ENCODE measurements at regions not wholly inside any gene's neighbourhood (a gene's known extent, or its start where the extent isn't known, plus 50 kb on each side); places are given as distances from the start of the nearest gene placed in this dataset.

DNA sequence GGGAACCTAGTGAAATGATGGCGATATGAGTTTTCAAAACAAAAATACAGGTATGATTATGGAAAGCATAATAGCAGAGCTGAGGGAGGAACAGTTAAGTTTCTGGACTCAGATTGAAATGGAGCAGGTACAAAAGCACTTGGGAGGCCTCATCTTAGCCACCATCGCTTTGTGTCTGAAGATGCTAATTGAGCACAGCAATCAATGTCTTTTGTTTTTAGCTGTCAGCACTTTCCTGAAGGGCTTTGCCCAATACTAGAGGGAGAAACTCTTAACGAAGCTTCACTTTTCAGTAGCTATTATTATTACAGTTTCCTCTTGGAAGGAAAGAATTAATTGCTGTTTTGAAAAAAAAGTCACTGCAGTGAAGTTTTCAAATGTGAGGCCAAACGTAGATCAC is 348.7 kb downstream of the RWDD3 start:
- Histone ChIP-seq H3K27ac (no peak overlapping the region), H3K27me3 (no peaks in the 10 kb centered on the region), H3K4me3 (no peak overlapping the region), H3K36me3 (no peaks in the 10 kb centered on the region), H3K9me3 (no peaks in the 10 kb centered on the region), H3K4me1 (peaks cover 0 to 9% (median 7%) of the 10 kb centered on the region in 3 donors)
- TF ChIP-seq, protein P1, sequence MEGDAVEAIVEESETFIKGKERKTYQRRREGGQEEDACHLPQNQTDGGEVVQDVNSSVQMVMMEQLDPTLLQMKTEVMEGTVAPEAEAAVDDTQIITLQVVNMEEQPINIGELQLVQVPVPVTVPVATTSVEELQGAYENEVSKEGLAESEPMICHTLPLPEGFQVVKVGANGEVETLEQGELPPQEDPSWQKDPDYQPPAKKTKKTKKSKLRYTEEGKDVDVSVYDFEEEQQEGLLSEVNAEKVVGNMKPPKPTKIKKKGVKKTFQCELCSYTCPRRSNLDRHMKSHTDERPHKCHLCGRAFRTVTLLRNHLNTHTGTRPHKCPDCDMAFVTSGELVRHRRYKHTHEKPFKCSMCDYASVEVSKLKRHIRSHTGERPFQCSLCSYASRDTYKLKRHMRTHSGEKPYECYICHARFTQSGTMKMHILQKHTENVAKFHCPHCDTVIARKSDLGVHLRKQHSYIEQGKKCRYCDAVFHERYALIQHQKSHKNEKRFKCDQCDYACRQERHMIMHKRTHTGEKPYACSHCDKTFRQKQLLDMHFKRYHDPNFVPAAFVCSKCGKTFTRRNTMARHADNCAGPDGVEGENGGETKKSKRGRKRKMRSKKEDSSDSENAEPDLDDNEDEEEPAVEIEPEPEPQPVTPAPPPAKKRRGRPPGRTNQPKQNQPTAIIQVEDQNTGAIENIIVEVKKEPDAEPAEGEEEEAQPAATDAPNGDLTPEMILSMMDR (IDR thresholded peaks at IDR 0.05) = no peak
- no peak for TF ChIP-seq POLR2A (IDR thresholded peaks at IDR 0.05)
- intact Hi-C loops (cut with DNase I) = no loop called here
- no peak for DNase-seq
- 78% methylated on average over 4 of the region's 4 CpGs for WGBS, 2 donors

DNA sequence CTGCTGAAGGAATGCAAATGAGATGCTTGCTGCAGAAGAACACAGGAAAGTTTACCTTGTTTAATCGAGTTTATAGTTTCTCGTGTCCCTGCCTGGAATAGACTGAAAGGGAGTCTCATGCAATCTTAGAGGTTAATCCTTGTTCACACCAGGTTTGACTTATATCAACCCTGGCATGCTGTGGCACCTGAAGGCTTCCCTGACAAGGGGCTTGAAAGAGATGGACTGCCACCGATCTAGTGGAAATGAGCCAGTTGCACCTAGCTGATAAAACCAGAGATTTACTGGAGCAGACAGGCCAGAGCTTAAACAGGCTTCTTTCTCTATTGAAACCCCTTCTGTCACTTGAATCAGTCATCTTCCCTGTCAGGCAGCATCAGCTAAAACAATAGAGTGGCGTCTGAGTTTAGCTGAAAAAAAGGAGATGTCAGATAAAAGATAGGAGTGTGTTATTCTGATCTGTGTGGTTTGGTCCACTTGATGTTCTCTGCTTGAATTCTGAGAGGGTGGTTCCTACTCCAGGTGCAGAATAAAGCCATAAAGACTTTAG is 349.7 kb downstream of the RWDD3 start:
- H3K27ac ChIP-seq = no peak overlapping the region
- H3K36me3 ChIP-seq = no peaks in the 10 kb centered on the region
- no peak for DNase-seq
- H3K4me1 ChIP-seq = peaks cover 0 to 6% (median 2%) of the 10 kb centered on the region in 3 donors
- no peaks in the 10 kb centered on the region for H3K9me3 ChIP-seq
- H3K4me3 ChIP-seq = no peak overlapping the region
- TF ChIP-seq, protein P1 (IDR thresholded peaks at IDR 0.05) = no peak
- 63 to 72% methylated on average over 4 of the region's 4 CpGs for WGBS, 2 donors
- intact Hi-C loops (cut with DNase I) = no loop called here
- no peaks in the 10 kb centered on the region for H3K27me3 ChIP-seq

DNA sequence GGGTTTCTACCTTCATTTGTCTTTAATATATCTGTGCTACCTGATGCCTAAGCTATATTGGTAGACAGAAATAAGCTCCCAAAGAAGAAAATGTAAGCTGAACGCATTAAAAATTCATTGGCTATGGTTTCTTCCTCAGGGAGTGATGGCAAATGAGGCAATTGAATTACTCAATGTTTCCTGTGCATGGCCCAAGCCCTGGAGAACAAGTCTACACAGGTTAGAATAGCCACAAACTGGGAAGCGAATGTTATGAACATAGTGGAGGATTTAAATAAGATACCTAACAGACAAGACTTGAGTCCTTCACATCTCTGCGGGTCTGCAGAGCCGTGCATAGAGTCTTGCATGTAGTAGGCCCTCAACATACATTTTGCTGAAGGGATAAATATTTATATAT is 350.3 kb downstream of the RWDD3 start:
- intact Hi-C loops (cut with DNase I) = no loop called here
- no peak for DNase-seq
- no peak overlapping the region for H3K4me3 ChIP-seq
- no peak for TF ChIP-seq POLR2A (IDR thresholded peaks at IDR 0.05)
- TF ChIP-seq, protein P1 (IDR thresholded peaks at IDR 0.05) = no peak
- H3K4me1 ChIP-seq = peaks cover 0 to 3% (median 0%) of the 10 kb centered on the region in 3 donors
- no peaks in the 10 kb centered on the region for H3K27me3 ChIP-seq
- no peak overlapping the region for H3K27ac ChIP-seq
- H3K9me3 ChIP-seq = no peaks in the 10 kb centered on the region
- 41 to 47% methylated on average over 4 of the region's 4 CpGs for WGBS, 2 donors
- H3K36me3 ChIP-seq = no peaks in the 10 kb centered on the region

DNA sequence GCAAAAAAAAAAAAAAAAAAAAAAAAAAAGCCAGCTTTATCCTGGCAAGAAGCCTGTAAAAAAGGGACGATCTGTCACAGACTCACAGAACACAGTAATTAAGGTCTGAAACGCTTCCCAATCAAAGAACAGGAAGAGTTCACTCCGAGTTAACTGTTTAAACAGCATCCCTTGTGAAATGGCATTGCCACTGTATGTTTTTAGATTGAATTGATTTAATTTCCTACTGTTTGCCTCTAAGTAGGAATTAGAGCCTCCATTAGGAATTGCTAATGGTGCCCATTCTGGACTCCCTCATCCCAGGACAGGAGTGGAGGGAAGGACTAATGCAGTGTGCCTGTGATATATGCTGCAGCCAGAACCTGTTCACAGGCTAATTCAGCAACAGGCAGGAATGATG is 370.8 kb downstream of the RWDD3 start:
- H3K36me3 ChIP-seq = no peaks in the 10 kb centered on the region
- no peaks in the 10 kb centered on the region for H3K4me1 ChIP-seq
- H3K27ac ChIP-seq = no peak overlapping the region
- H3K4me3 ChIP-seq = no peak overlapping the region
- whole genome bisulfite sequencing, 2 donors = 18 to 19% methylated on average over 3 of the region's 3 CpGs
- no peaks in the 10 kb centered on the region for H3K9me3 ChIP-seq
- no peaks in the 10 kb centered on the region for H3K27me3 ChIP-seq
- intact Hi-C loops (cut with DNase I) = no loop called here
- TF ChIP-seq, protein P1 (IDR thresholded peaks at IDR 0.05) = no peak
- TF ChIP-seq POLR2A (IDR thresholded peaks at IDR 0.05) = no peak
- DNase-seq = no peak

DNA sequence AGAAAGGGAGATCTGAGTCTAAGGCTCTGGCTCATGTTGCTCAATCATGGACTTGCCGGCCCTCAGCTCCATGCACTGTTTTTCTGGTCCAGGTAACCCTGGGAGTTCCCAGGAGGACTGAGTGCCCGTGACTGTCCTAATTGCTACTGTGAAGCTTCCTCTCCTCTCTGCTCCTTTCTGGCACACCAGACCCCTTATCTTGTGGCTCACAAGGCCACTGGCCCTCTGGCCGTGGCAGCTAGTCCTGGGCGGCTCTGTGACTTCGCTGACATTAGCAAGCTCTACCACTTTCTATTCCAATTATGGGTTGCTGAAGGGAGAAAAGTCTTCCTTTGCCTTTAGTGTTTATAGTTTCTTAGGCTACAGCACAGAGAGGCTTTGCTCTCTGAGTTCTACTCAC is 380.2 kb downstream of the RWDD3 start:
- TF ChIP-seq, protein P1 (IDR thresholded peaks at IDR 0.05) = no peak
- no peak for TF ChIP-seq POLR2A (IDR thresholded peaks at IDR 0.05)
- 82 to 97% methylated on average over 4 to 5 of the region's 5 CpGs for WGBS, 2 donors

More for the DNA sequence above, 380.2 kb downstream of the RWDD3 start:
- no peak for DNase-seq
- no peaks in the 10 kb centered on the region for H3K9me3 ChIP-seq
- H3K36me3 ChIP-seq = no peaks in the 10 kb centered on the region
- no peak overlapping the region for H3K4me3 ChIP-seq
- H3K27ac ChIP-seq = no peak overlapping the region
- H3K27me3 ChIP-seq = no peaks in the 10 kb centered on the region
- intact Hi-C loops (cut with DNase I) = no loop called here
- H3K4me1 ChIP-seq = no peaks in the 10 kb centered on the region
